ENCODE measurements at regions not wholly inside any gene's neighbourhood (a gene's known extent, or its start where the extent isn't known, plus 50 kb on each side); places are given as distances from the start of the nearest gene placed in this dataset.
A peak's percentile ranks its signal among the peaks of the same experiment; 100 is the strongest.
"Not testable (repeated sequence)": the region's sequence is repeated elsewhere in the genome, so short reads cannot be mapped to it uniquely, and the experiment has no call there.

GRCh38 chr18:44358402-44358801, 322.3 kb upstream of the SETBP1 start:
- DNase-seq = no peak

- DNase-seq = not testable (repeated sequence)
Observed at GRCh38 chr18:44359741-44360140, 320.9 kb upstream of the SETBP1 start.

GRCh38 chr18:44362213-44362612, 318.5 kb upstream of the SETBP1 start:
- not testable (repeated sequence) for DNase-seq

GRCh38 chr18:44370861-44371260, 309.8 kb upstream of the SETBP1 start:
- no peak for DNase-seq

GRCh38 chr18:44374966-44375365, 305.7 kb upstream of the SETBP1 start:
- no peak for DNase-seq

GRCh38 chr18:44386401-44386800, 294.3 kb upstream of the SETBP1 start:
- no peak for DNase-seq

- no peak for DNase-seq
Observed at GRCh38 chr18:44388329-44388728, 292.4 kb upstream of the SETBP1 start.

GRCh38 chr18:44392933-44393332, 287.8 kb upstream of the SETBP1 start:
- DNase-seq = no peak

GRCh38 chr18:44393406-44393805, 287.3 kb upstream of the SETBP1 start:
- DNase-seq = no peak

GRCh38 chr18:44396550-44396949, 284.1 kb upstream of the SETBP1 start:
- no peak for DNase-seq

- no peak for DNase-seq
Observed at GRCh38 chr18:44409071-44409470, 271.6 kb upstream of the SETBP1 start.

GRCh38 chr18:44409515-44409914, 271.2 kb upstream of the SETBP1 start:
- no peak for DNase-seq

GRCh38 chr18:44410740-44411139, 269.9 kb upstream of the SETBP1 start:
- no peak for DNase-seq

GRCh38 chr18:44411262-44411905, 269.3 kb upstream of the SETBP1 start:
- no peak for DNase-seq

- DNase-seq = no peak
Observed at GRCh38 chr18:44411976-44412375, 268.7 kb upstream of the SETBP1 start.

GRCh38 chr18:44423814-44424644, 256.7 kb upstream of the SETBP1 start:
- no peak for DNase-seq

- DNase-seq = no peak
Observed at GRCh38 chr18:44424645-44425035, 256.0 kb upstream of the SETBP1 start.

- DNase-seq = no peak
Observed at GRCh38 chr18:44425161-44425560, 255.5 kb upstream of the SETBP1 start.

- DNase-seq = no peak
Observed at GRCh38 chr18:44437603-44438002, 243.1 kb upstream of the SETBP1 start.

- no peak for DNase-seq
Observed at GRCh38 chr18:44450226-44450625, 230.5 kb upstream of the SETBP1 start.

GRCh38 chr18:44452346-44452745, 228.3 kb upstream of the SETBP1 start:
- no peak for DNase-seq

GRCh38 chr18:44453505-44453904, 227.2 kb upstream of the SETBP1 start:
- DNase-seq = no peak

- peak; percentile 4 for DNase-seq
Observed at GRCh38 chr18:44458777-44459176, 221.9 kb upstream of the SETBP1 start.

- no peak for DNase-seq
Observed at GRCh38 chr18:44464398-44465180, 216.1 kb upstream of the SETBP1 start.

All from activated CD4-positive, alpha-beta T cell treated with anti-CD3 and anti-CD28 coated beads, Interleukin-10, Interleukin-2, amounts not matched to agents 100 ng/mL and 50 ng/mL, durations not matched to agents 16 hours and 8 hours (primary cell).